Upper lobe of left lung (tissue), 4 donors: ENCODE measurements at regions not wholly inside any gene's neighbourhood (a gene's known extent, or its start where the extent isn't known, plus 50 kb on each side); places are given as distances from the start of the nearest gene placed in this dataset.

ENCODE experiments used
- EP300 ChIP-seq, 4 donors: sonication (generic); formaldehyde crosslinking; IDR thresholded peaks; one replicate each; pipeline ENCODE4 v1.5.1; 2017; ENCODE audit warnings: antibody characterized with exemption in 4 of 4, control low read depth in 2 of 4
- POLR2A ChIP-seq, 4 donors: fragments of 450-650 bp; IDR thresholded peaks; one replicate each; pipeline ENCODE4 v1.5.1; 2016 to 2017; ENCODE audit warnings: antibody characterized with exemption in 4 of 4, mild to moderate bottlenecking in 2 of 4
- POLR2AphosphoS5 ChIP-seq, 2 donors: sonication (generic); formaldehyde crosslinking; IDR thresholded peaks; one replicate each; pipeline ENCODE4 v1.5.1; 2017; ENCODE audit warnings: antibody characterized with exemption in 2 of 2
- TF ChIP-seq, protein P1 (sequence below), 6 experiments: fragments of 450-650 bp in 4 of 6; fragments of 200-600 bp in 2 of 6; sonication (generic) in 2 of 6; IDR thresholded peaks; one replicate each; pipeline ENCODE4 v1.5.1; 2016 to 2019; ENCODE audit warnings: antibody characterized with exemption in 6 of 6

DNA sequence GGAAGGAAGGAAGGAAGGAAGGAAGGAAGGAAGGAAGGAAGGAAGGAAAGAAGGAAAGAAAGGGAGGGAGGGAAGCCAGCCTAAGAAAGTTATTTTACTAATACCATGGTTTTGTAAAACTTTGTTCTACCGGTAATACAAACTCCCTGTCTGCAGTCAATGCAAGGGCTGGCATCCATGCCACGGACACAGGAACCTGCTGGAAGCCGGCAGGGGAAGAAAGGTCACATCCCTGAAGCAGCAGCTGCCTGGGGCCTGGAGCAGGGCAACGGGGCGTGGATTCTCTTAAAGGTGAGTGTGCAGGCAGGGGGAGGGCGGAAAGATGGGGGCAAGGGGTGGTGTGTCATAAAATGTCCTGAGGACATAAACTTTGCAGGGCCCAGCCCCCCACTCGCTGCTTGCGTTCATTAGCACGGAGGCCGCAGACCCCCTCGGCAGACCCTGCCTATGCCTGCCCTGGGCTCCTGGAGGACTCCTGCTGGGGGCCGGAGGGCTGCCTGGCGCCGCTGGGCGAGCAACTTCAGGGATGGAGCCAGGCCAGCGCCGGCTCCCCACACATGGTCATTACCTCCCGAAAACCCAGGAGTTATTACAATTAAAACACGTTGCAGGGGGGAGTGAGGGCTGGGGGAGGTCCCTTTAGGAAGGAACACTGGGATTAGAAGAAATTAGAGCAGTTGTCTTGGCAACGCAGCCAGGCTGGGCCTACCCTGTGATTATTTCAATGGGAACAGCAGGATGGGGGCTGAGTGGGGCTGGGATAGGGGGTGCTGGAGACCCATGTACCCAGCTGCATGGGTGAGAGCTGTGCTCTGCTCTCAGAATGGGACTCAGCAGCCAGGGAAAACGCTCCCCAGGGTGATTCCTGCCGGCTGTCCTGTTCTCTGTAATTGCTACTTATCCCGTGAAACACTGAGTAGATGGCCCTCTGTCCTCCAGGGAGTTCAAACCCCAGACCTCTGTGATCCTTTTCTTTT is 257.9 kb downstream of the SOX9 start:
- TF ChIP-seq, protein P1, sequence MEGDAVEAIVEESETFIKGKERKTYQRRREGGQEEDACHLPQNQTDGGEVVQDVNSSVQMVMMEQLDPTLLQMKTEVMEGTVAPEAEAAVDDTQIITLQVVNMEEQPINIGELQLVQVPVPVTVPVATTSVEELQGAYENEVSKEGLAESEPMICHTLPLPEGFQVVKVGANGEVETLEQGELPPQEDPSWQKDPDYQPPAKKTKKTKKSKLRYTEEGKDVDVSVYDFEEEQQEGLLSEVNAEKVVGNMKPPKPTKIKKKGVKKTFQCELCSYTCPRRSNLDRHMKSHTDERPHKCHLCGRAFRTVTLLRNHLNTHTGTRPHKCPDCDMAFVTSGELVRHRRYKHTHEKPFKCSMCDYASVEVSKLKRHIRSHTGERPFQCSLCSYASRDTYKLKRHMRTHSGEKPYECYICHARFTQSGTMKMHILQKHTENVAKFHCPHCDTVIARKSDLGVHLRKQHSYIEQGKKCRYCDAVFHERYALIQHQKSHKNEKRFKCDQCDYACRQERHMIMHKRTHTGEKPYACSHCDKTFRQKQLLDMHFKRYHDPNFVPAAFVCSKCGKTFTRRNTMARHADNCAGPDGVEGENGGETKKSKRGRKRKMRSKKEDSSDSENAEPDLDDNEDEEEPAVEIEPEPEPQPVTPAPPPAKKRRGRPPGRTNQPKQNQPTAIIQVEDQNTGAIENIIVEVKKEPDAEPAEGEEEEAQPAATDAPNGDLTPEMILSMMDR (IDR thresholded peaks at IDR 0.05) = no peak
- TF ChIP-seq POLR2A (IDR thresholded peaks at IDR 0.05) = no peak
- no peak for TF ChIP-seq POLR2AphosphoS5 (IDR thresholded peaks at IDR 0.05)
- no peak for TF ChIP-seq EP300 (IDR thresholded peaks at IDR 0.05)
